H1 (cell line): ENCODE measurements at regions not wholly inside any gene's neighbourhood (a gene's known extent, or its start where the extent isn't known, plus 50 kb on each side); places are given as distances from the start of the nearest gene placed in this dataset.
"Not testable (repeated sequence)": the region's sequence is repeated elsewhere in the genome, so short reads cannot be mapped to it uniquely, and the experiment has no call there.

Source experiments
- CTCF ChIA-PET: fragments of 300-600 bp; sonication (Branson Sonifier 250); formaldehyde crosslinking; loops from one replicate; lab custom pipeline; 2021; ENCODE audit not compliant: partially characterized antibody; lab: Charles Lee
- POLR2A ChIA-PET: fragments of 300-600 bp; sonication (Branson Sonifier 250); formaldehyde crosslinking; loops from one replicate; lab custom pipeline; 2021; ENCODE audit warnings: inconsistent platforms; ENCODE audit not compliant: partially characterized antibody; lab: Charles Lee
- DNase-seq, 2 experiments: peaks; one replicate each; pipeline versions ENCODE4 v3.0.0 to v3.0.0-alpha.2; 2010 to 2022; ENCODE audit warnings: low spot score in 2 of 2, low read depth in 1 of 2, mixed read lengths in 1 of 2
- FAIRE-seq: peaks from 2 replicates; lab custom pipeline; 2011; peaks lifted over from hg19 to GRCh38; lab: Jason Lieb, UNC
- H2AFZ ChIP-seq: 2 replicates; pipeline ENCODE4 v1.8.1; 2012; ENCODE audit warnings: low read length, inconsistent platforms
- H2AK5ac ChIP-seq: 2 replicates; pipeline ENCODE4 v1.6.1; 2013; ENCODE audit warnings: low read depth, low read length
- H2BK120ac ChIP-seq: replicated peaks from 2 replicates; pipeline ENCODE3; 2013; ENCODE audit warnings: low read depth, low read length, inconsistent platforms
- H2BK12ac ChIP-seq: 2 replicates; pipeline ENCODE4 v1.6.1; 2013; ENCODE audit warnings: low read depth, low read length
- H2BK15ac ChIP-seq: 2 replicates; pipeline ENCODE4 v1.6.1; 2013; ENCODE audit warnings: low read length
- H2BK20ac ChIP-seq: 2 replicates; pipeline ENCODE4 v1.6.1; 2013; ENCODE audit warnings: low read length
- H2BK5ac ChIP-seq: 2 replicates; pipeline ENCODE4 v1.6.1; 2013; ENCODE audit warnings: low read depth, low read length
- H3K14ac ChIP-seq: 2 replicates; pipeline ENCODE4 v1.6.1; 2013; ENCODE audit warnings: inconsistent platforms; ENCODE audit not compliant: insufficient read length
- H3K18ac ChIP-seq: 2 replicates; pipeline ENCODE4 v1.6.1; 2013; ENCODE audit warnings: low read length; ENCODE audit errors: extremely low read depth
- H3K23ac ChIP-seq: 2 replicates; pipeline ENCODE4 v1.6.1; 2013; ENCODE audit warnings: inconsistent platforms; ENCODE audit not compliant: insufficient read length
- H3K23me2 ChIP-seq: 2 replicates; pipeline ENCODE4 v1.6.1; 2013; ENCODE audit warnings: low read depth, low read length
- H3K27ac ChIP-seq: 2 replicates; pipeline ENCODE4 v1.6.1; 2011; ENCODE audit warnings: low read depth, low read length, inconsistent platforms
- H3K27me3 ChIP-seq, 4 experiments: replicated peaks in 1 of 4; 1 replicate in 1 of 4; 2 replicates in 3 of 4; pipeline versions ENCODE4 v1.6.1 to v1.8.1; 2011 to 2013; ENCODE audit warnings: low read length in 3 of 4, mild to moderate bottlenecking in 3 of 4, inconsistent platforms in 2 of 4, mixed read lengths in 2 of 4, moderate library complexity in 1 of 4; ENCODE audit not compliant: control insufficient read depth in 3 of 4, insufficient read depth in 3 of 4; ENCODE audit errors: extremely low read depth in 1 of 4
- H3K36me3 ChIP-seq, 4 experiments: 2 replicates each; pipeline versions ENCODE4 v1.6.1 to v1.8.1; 2011 to 2013; ENCODE audit warnings: mild to moderate bottlenecking in 4 of 4, low read length in 3 of 4, moderate library complexity in 2 of 4, control low read depth in 1 of 4, inconsistent platforms in 1 of 4; ENCODE audit not compliant: insufficient read depth in 4 of 4, control insufficient read depth in 2 of 4
- H3K4ac ChIP-seq: replicated peaks from 2 replicates; pipeline ENCODE3; 2013; ENCODE audit warnings: low read length, low read depth, mixed read lengths, inconsistent platforms; ENCODE audit not compliant: insufficient read length
- H3K4me1 ChIP-seq, 4 experiments: replicated peaks in 1 of 4; 1 replicate in 1 of 4; 2 replicates in 3 of 4; pipeline versions ENCODE4 v1.6.1 to v1.8.1; 2011 to 2013; ENCODE audit warnings: low read length in 3 of 4, inconsistent platforms in 2 of 4, mixed read lengths in 1 of 4; ENCODE audit not compliant: insufficient read depth in 4 of 4, control insufficient read depth in 3 of 4
- H3K4me2 ChIP-seq, 2 experiments: 2 replicates each; pipeline versions ENCODE4 v1.6.1 to v1.8.1; 2011 to 2013; ENCODE audit warnings: low read depth in 2 of 2, low read length in 2 of 2, control low read depth in 1 of 2, inconsistent platforms in 1 of 2, mild to moderate bottlenecking in 1 of 2; ENCODE audit not compliant: insufficient read depth in 1 of 2
- H3K4me3 ChIP-seq, 4 experiments: fragments of 200-600, 300-600 bp in 1 of 4; sonication (generic), shearing (Covaris generic), sonication (Bioruptor Twin) in 1 of 4; 2 replicates each; pipeline versions ENCODE4 v1.5.1 to v1.8.1; 2011 to 2016; ENCODE audit warnings: low read length in 4 of 4, low read depth in 3 of 4, control low read depth in 2 of 4, inconsistent platforms in 2 of 4, mild to moderate bottlenecking in 2 of 4, mixed read lengths in 1 of 4, moderate library complexity in 1 of 4; ENCODE audit not compliant: insufficient read depth in 2 of 4; ENCODE audit errors: extremely low read depth in 1 of 4
- H3K56ac ChIP-seq: replicated peaks from 2 replicates; pipeline ENCODE3; 2013; ENCODE audit warnings: low read depth, mild to moderate bottlenecking, mixed read lengths, low read length, inconsistent platforms; ENCODE audit not compliant: insufficient read length
- H3K79me1 ChIP-seq: 2 replicates; pipeline ENCODE4 v1.6.1; 2013; ENCODE audit warnings: low read depth, low read length, control low read depth
- H3K79me2 ChIP-seq, 2 experiments: 2 replicates each; pipeline versions ENCODE4 v1.6.1 to v1.8.1; 2012 to 2013; ENCODE audit warnings: low read length in 2 of 2, mild to moderate bottlenecking in 2 of 2, inconsistent platforms in 1 of 2; ENCODE audit not compliant: insufficient read depth in 2 of 2, control insufficient read depth in 1 of 2
- H3K9ac ChIP-seq, 4 experiments: replicated peaks in 1 of 4; 1 replicate in 1 of 4; 2 replicates in 3 of 4; pipeline versions ENCODE4 v1.6.1 to v1.8.1; 2011 to 2013; ENCODE audit warnings: low read depth in 3 of 4, low read length in 3 of 4, control low read depth in 2 of 4, mild to moderate bottlenecking in 2 of 4, moderate library complexity in 2 of 4, inconsistent platforms in 1 of 4; ENCODE audit errors: extremely low read depth in 1 of 4
- H3K9me3 ChIP-seq, 2 experiments: 2 replicates each; pipeline versions ENCODE4 v1.6.1 to v1.8.1; 2012 to 2013; ENCODE audit warnings: mild to moderate bottlenecking in 2 of 2, moderate library complexity in 2 of 2, control low read depth in 1 of 2, inconsistent platforms in 1 of 2, low read depth in 1 of 2, low read length in 1 of 2, mixed read lengths in 1 of 2; ENCODE audit not compliant: insufficient read depth in 2 of 2
- H4K20me1 ChIP-seq, 2 experiments: replicated peaks in 1 of 2; 2 replicates each; pipeline versions ENCODE3 to v1.8.1; 2011 to 2013; ENCODE audit warnings: inconsistent platforms in 2 of 2, low read length in 2 of 2, mild to moderate bottlenecking in 1 of 2; ENCODE audit not compliant: insufficient read depth in 2 of 2, control insufficient read depth in 1 of 2
- H4K5ac ChIP-seq: 2 replicates; pipeline ENCODE4 v1.6.1; 2013; ENCODE audit warnings: low read length, low read depth, mixed read lengths, inconsistent platforms; ENCODE audit not compliant: insufficient read length
- H4K8ac ChIP-seq: 2 replicates; pipeline ENCODE4 v1.8.0; 2013; ENCODE audit warnings: mild to moderate bottlenecking, moderate library complexity, low read length, inconsistent platforms; ENCODE audit not compliant: insufficient read depth; ENCODE audit errors: extremely low read depth
- H4K91ac ChIP-seq: replicated peaks from 2 replicates; pipeline ENCODE3; 2013; ENCODE audit warnings: low read length, mixed read lengths, inconsistent platforms; ENCODE audit not compliant: insufficient read length
- CBX8 ChIP-seq: fragments of 300-800, 300-1000 bp; sonication (generic); IDR thresholded peaks from 2 replicates; pipeline ENCODE4 v1.7.1; 2016; ENCODE audit warnings: low read depth, low read length, borderline replicate concordance
- EP300 ChIP-seq, 2 experiments: IDR thresholded peaks; 1 replicate in 1 of 2; 2 replicates in 1 of 2; pipeline ENCODE4 v1.6.1; 2011 to 2012; ENCODE audit warnings: low read depth in 2 of 2, low read length in 2 of 2, mild to moderate bottlenecking in 2 of 2, borderline replicate concordance in 1 of 2, inconsistent platforms in 1 of 2, moderate library complexity in 1 of 2
- KDM4A ChIP-seq: IDR thresholded peaks from one replicate; pipeline ENCODE4 v1.7.1; 2012; ENCODE audit warnings: low read depth, mild to moderate bottlenecking, moderate library complexity, low read length, inconsistent platforms; ENCODE audit not compliant: severe bottlenecking
- SUZ12 ChIP-seq: fragments of 200-600 bp; sonication (generic); IDR thresholded peaks from 2 replicates; pipeline ENCODE4 v1.6.1; 2012; ENCODE audit warnings: mild to moderate bottlenecking, inconsistent platforms, low read length, moderate library complexity, mixed read lengths
- TAF7 ChIP-seq: optimal IDR thresholded peaks from 2 replicates; pipeline ENCODE3; 2011; ENCODE audit warnings: low read depth, mild to moderate bottlenecking, inconsistent platforms, low read length, moderate library complexity, borderline replicate concordance
- WGBS, 2 experiments: shearing (Covaris generic) in 1 of 2; methylation state at CpG; one replicate each; pipeline versions ENCODE4 v1.1.6 to v1.1.7; 2013 to 2015; ENCODE audit warnings: low lambda C conversion rate in 2 of 2, mixed read lengths in 2 of 2, inconsistent platforms in 1 of 2, low coverage in 1 of 2, missing lambda C conversion rate in 1 of 2; ENCODE audit not compliant: insufficient replicate concordance in 2 of 2, insufficient coverage in 1 of 2, insufficient read length in 1 of 2; ENCODE audit errors: extremely low coverage in 1 of 2, missing lambda C conversion rate in 1 of 2; 5-methylcytosine and 5-hydroxymethylcytosine counted together
- TF ChIP-seq, protein P1 (sequence below): IDR thresholded peaks from 2 replicates; pipeline ENCODE4 v1.6.1; 2012; ENCODE audit warnings: inconsistent platforms

DNA sequence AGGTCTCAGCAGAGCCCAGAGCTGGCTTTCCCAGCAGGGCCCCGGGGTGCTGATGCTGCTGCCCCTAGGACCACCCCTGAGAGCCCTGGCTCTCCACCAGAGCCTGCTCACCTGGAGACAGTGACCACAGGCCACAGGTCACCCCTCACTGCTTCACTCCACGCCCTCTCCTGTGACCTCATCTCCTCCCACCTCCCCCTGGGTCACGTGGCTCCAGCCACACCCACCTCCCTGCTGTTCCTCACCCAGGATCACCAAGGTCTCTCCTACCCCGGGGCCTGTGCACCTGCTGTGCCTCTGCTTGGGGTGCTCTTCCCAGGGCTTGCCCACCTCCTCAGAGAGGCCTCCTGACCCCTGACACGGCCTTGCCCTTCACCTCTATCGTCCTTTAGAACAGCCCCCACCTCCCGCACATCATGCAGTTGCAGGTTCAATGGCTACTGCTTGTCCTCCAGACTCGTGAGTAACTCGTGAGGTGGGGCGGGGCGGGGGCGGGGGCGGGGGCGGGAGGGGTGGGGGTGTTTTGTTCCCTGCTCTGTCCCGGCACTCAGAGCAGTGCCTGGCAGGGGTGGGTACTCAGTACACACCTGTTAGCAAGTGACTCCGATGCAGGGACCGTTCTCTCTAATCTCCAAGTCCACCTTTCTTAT, 468.0 kb downstream of the PREX1 start (continued):
- TF ChIP-seq EP300 (IDR thresholded peaks at IDR 0.05; ENCODE audit: borderline replicate concordance in 1 of 2, low read depth in 2 of 2, low read length in 2 of 2) (no peak), CBX8 (no peak), SUZ12 (no peak), KDM4A (no peak), TAF7 (no peak)
- TF ChIP-seq, protein P1, sequence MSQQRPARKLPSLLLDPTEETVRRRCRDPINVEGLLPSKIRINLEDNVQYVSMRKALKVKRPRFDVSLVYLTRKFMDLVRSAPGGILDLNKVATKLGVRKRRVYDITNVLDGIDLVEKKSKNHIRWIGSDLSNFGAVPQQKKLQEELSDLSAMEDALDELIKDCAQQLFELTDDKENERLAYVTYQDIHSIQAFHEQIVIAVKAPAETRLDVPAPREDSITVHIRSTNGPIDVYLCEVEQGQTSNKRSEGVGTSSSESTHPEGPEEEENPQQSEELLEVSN, result no peak

DNA sequence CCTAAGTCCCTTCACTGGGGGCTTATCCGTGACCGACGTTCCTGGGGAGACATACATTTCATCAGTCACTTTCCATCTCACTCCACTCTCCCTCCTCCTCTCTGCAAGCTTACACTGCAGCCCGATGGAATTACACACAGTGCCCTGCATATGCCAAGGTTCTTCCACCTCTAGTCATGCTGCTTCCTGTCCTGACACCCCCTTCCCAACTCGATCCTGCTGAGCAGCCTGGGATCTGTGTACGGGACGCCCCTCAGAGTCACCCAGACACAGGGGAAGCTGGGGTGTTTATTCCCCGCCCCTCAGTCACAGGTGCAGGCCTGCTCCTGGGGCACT, 468.8 kb downstream of the PREX1 start:
- H4K5ac ChIP-seq, FAIRE-seq, H3K4ac ChIP-seq, H2BK20ac ChIP-seq, H4K20me1 ChIP-seq, H3K9me3 ChIP-seq, H3K4me3 ChIP-seq, H3K79me1 ChIP-seq, H3K9ac ChIP-seq, H3K27me3 ChIP-seq, H3K27ac ChIP-seq, H3K23me2 ChIP-seq, H3K18ac ChIP-seq, H3K4me2 ChIP-seq, DNase-seq, H2AK5ac ChIP-seq, H3K14ac ChIP-seq, H2BK5ac ChIP-seq, H4K8ac ChIP-seq, H3K23ac ChIP-seq, H3K4me1 ChIP-seq, H2BK120ac ChIP-seq, H3K36me3 ChIP-seq, POLR2A ChIA-PET, H3K56ac ChIP-seq, H2BK15ac ChIP-seq, H2AFZ ChIP-seq, H3K79me2 ChIP-seq, H2BK12ac ChIP-seq, H4K91ac ChIP-seq: not testable (repeated sequence)
- CTCF ChIA-PET, result interaction anchor here (1.9 kb wide), 1 partner anchor 262 kb away, joined by 5 read pairs; no protein-coding TSS in a partner anchor
- no CpG with 5 or more reads among the region's 8 CpGs for WGBS, 2 experiments
